Liver (tissue), 8 donors: ENCODE measurements at regions not wholly inside any gene's neighbourhood (a gene's known extent, or its start where the extent isn't known, plus 50 kb on each side); places are given as distances from the start of the nearest gene placed in this dataset.

Experiments
- DNase-seq: peaks from one replicate; pipeline ENCODE4 v3.0.0-alpha.2; 2017; ENCODE audit warnings: low spot score
- H3K27ac ChIP-seq, 2 donors: one replicate each; pipeline ENCODE4 v1.7.0; 2013; ENCODE audit warnings: inconsistent platforms in 2 of 2, low read length in 2 of 2, control low read depth in 1 of 2, low read depth in 1 of 2, mild to moderate bottlenecking in 1 of 2
- H3K27me3 ChIP-seq, 4 donors: one replicate each; pipeline versions ENCODE4 v1.6.1 to v1.7.0; 2013; ENCODE audit warnings: low read length in 3 of 4, inconsistent platforms in 1 of 4, mild to moderate bottlenecking in 1 of 4, moderate library complexity in 1 of 4; ENCODE audit not compliant: control insufficient read depth in 4 of 4, insufficient read depth in 4 of 4
- H3K36me3 ChIP-seq, 4 donors: one replicate each; pipeline versions ENCODE4 v1.6.1 to v1.7.0; 2013; ENCODE audit warnings: low read length in 3 of 4, mild to moderate bottlenecking in 3 of 4, low read depth in 1 of 4, moderate library complexity in 1 of 4; ENCODE audit not compliant: control insufficient read depth in 4 of 4, insufficient read depth in 3 of 4
- H3K4me1 ChIP-seq, 4 donors: one replicate each; pipeline versions ENCODE4 v1.6.1 to v1.7.0; 2013; ENCODE audit warnings: low read length in 3 of 4, mild to moderate bottlenecking in 3 of 4, moderate library complexity in 1 of 4; ENCODE audit not compliant: control insufficient read depth in 4 of 4, insufficient read depth in 4 of 4
- H3K4me3 ChIP-seq, 3 donors: one replicate each; pipeline versions ENCODE4 v1.6.1 to v1.7.0; 2013; ENCODE audit warnings: low read length in 3 of 3, control low read depth in 1 of 3, low read depth in 1 of 3, mild to moderate bottlenecking in 1 of 3
- H3K9ac ChIP-seq, 2 donors: one replicate each; pipeline ENCODE4 v1.7.0; 2013; ENCODE audit warnings: low read length in 2 of 2, mild to moderate bottlenecking in 2 of 2, moderate library complexity in 2 of 2, control low read depth in 1 of 2, low read depth in 1 of 2
- H3K9me3 ChIP-seq, 4 donors: one replicate each; pipeline versions ENCODE4 v1.6.1 to v1.7.0; 2013; ENCODE audit warnings: low read length in 3 of 4; ENCODE audit not compliant: control insufficient read depth in 4 of 4
- CTCF ChIP-seq: fragments of 150-350 bp; IDR thresholded peaks from 2 replicates; pipeline ENCODE4 v1.5.1; 2017; ENCODE audit warnings: improper control_type of control experiment, low read depth, low read length; ENCODE audit not compliant: missing input control
- EGR1 ChIP-seq, 2 donors: IDR thresholded peaks; 2 replicates each; pipeline ENCODE4 v1.6.1; 2016 to 2018; ENCODE audit warnings: antibody characterized with exemption in 2 of 2, low read depth in 2 of 2
- FOXA1 ChIP-seq: IDR thresholded peaks from 2 replicates; pipeline ENCODE4 v1.6.1; 2016; ENCODE audit warnings: antibody characterized with exemption
- FOXA2 ChIP-seq: IDR thresholded peaks from 2 replicates; pipeline ENCODE4 v1.6.1; 2016; ENCODE audit warnings: antibody characterized with exemption
- GABPA ChIP-seq, 2 donors: IDR thresholded peaks in 1 of 2; conservative IDR thresholded peaks in 1 of 2; 2 replicates each; pipeline ENCODE4 v1.6.1; 2016; ENCODE audit warnings: antibody characterized with exemption in 2 of 2, mild to moderate bottlenecking in 1 of 2, moderate library complexity in 1 of 2
- HNF4A ChIP-seq, 2 donors: conservative IDR thresholded peaks; 2 replicates each; pipeline ENCODE4 v1.6.1; 2016; ENCODE audit warnings: antibody characterized with exemption in 2 of 2, mild to moderate bottlenecking in 2 of 2
- HNF4G ChIP-seq: IDR thresholded peaks from 2 replicates; pipeline ENCODE4 v1.6.1; 2016; ENCODE audit warnings: antibody characterized with exemption
- JUND ChIP-seq, 2 donors: IDR thresholded peaks; 2 replicates each; pipeline ENCODE4 v1.6.1; 2016; ENCODE audit warnings: antibody characterized with exemption in 2 of 2
- NR2F2 ChIP-seq: IDR thresholded peaks from 2 replicates; pipeline ENCODE4 v1.6.1; 2016; ENCODE audit warnings: antibody characterized with exemption
- RAD21 ChIP-seq, 2 donors: IDR thresholded peaks; 2 replicates each; pipeline ENCODE4 v1.6.1; 2016; ENCODE audit warnings: antibody characterized with exemption in 2 of 2, mild to moderate bottlenecking in 2 of 2
- RXRA ChIP-seq, 2 donors: IDR thresholded peaks; 2 replicates each; pipeline ENCODE4 v1.6.1; 2017 to 2018; ENCODE audit warnings: antibody characterized with exemption in 2 of 2, mild to moderate bottlenecking in 1 of 2
- SP1 ChIP-seq: IDR thresholded peaks from 2 replicates; pipeline ENCODE4 v1.6.1; 2018; ENCODE audit warnings: antibody characterized with exemption, mild to moderate bottlenecking
- TAF1 ChIP-seq: conservative IDR thresholded peaks from 2 replicates; pipeline ENCODE4 v1.6.1; 2016; ENCODE audit warnings: antibody characterized with exemption, mild to moderate bottlenecking
- WGBS: extraction: QIAGEN DNeasy Blood & Tissue Kit; methylation state at CpG from one replicate; pipeline ENCODE4 v1.1.7; 2013; 5-methylcytosine and 5-hydroxymethylcytosine counted together
- TF ChIP-seq, protein P1 (sequence below): IDR thresholded peaks from 2 replicates; pipeline ENCODE4 v1.6.1; 2016; ENCODE audit warnings: antibody characterized with exemption, mild to moderate bottlenecking
- TF ChIP-seq, protein P2 (sequence below): IDR thresholded peaks from 2 replicates; pipeline ENCODE4 v1.6.1; 2016; ENCODE audit warnings: antibody characterized with exemption
- donor health status: healthy.
- donor health status: healthy.
- donor health status: healthy.
- donor health status: healthy.
- donor health status: healthy.

GRCh38 chr9:23926368-23926767 is 100.3 kb upstream of the ELAVL2 start:
- no peak overlapping the region for H3K4me3 ChIP-seq
- H3K27me3 ChIP-seq: no peaks in the 10 kb centered on the region
- H3K36me3 ChIP-seq: no peaks in the 10 kb centered on the region
- no peak overlapping the region for H3K9ac ChIP-seq
- DNase-seq: no peak
- H3K4me1 ChIP-seq: no peaks in the 10 kb centered on the region
- H3K9me3 ChIP-seq: peaks cover 0 to 1% (median 0%) of the 10 kb centered on the region in 4 donors
- TF ChIP-seq RXRA (IDR thresholded peaks at IDR 0.05): no peak
- no peak for TF ChIP-seq NR2F2
- TF ChIP-seq TAF1: no peak
- no peak for TF ChIP-seq SP1
- no peak for TF ChIP-seq FOXA1
- no peak for TF ChIP-seq HNF4G
- TF ChIP-seq RAD21 (IDR thresholded peaks at IDR 0.05): no peak
- TF ChIP-seq HNF4A (conservative IDR thresholded peaks at IDR 0.05): no peak
- no peak for TF ChIP-seq FOXA2
- TF ChIP-seq, protein P1, sequence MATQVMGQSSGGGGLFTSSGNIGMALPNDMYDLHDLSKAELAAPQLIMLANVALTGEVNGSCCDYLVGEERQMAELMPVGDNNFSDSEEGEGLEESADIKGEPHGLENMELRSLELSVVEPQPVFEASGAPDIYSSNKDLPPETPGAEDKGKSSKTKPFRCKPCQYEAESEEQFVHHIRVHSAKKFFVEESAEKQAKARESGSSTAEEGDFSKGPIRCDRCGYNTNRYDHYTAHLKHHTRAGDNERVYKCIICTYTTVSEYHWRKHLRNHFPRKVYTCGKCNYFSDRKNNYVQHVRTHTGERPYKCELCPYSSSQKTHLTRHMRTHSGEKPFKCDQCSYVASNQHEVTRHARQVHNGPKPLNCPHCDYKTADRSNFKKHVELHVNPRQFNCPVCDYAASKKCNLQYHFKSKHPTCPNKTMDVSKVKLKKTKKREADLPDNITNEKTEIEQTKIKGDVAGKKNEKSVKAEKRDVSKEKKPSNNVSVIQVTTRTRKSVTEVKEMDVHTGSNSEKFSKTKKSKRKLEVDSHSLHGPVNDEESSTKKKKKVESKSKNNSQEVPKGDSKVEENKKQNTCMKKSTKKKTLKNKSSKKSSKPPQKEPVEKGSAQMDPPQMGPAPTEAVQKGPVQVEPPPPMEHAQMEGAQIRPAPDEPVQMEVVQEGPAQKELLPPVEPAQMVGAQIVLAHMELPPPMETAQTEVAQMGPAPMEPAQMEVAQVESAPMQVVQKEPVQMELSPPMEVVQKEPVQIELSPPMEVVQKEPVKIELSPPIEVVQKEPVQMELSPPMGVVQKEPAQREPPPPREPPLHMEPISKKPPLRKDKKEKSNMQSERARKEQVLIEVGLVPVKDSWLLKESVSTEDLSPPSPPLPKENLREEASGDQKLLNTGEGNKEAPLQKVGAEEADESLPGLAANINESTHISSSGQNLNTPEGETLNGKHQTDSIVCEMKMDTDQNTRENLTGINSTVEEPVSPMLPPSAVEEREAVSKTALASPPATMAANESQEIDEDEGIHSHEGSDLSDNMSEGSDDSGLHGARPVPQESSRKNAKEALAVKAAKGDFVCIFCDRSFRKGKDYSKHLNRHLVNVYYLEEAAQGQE: no peak
- TF ChIP-seq EGR1 (IDR thresholded peaks at IDR 0.05; ENCODE audit: low read depth in 2 of 2): no peak
- TF ChIP-seq, protein P2, sequence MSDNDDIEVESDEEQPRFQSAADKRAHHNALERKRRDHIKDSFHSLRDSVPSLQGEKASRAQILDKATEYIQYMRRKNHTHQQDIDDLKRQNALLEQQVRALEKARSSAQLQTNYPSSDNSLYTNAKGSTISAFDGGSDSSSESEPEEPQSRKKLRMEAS: no peak
- TF ChIP-seq CTCF: no peak
- TF ChIP-seq GABPA (IDR thresholded peaks at IDR 0.05 in 1 of 2, conservative IDR thresholded peaks at IDR 0.05 in 1 of 2): no peak
- H3K27ac ChIP-seq: no peak overlapping the region

DNA sequence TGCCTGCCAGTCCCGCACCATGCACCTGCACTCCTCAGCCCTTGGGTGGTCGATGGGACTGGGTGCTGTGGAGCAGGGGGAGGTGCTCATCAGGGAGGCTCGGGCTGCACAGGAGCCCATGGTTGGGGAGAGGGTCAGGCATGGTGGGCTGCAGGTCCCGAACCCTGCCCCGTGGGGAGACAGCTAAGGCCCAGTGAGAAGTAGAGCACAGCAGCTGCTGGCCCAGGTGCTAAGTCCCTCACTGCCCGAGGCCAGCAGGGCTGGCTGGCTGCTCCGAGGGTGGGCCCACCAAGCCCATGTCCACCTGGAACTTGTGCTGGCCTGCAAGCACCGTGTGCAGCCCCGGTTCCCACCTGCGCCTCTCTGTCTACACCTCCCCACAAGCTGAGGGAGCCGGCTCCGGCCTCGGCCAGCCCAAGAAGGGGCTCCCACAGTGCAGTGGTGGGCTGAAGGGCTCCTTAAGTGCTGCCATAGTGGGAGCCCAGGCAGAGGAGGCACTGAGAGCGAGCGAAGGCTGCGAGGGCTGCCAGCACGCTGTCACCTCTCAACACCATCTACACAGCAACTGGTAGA is 88.5 kb upstream of the ELAVL2 start:
- Histone ChIP-seq H3K27ac (no peak overlapping the region), H3K4me1 (no peaks in the 10 kb centered on the region), H3K36me3 (no peaks in the 10 kb centered on the region), H3K9me3 (no peaks in the 10 kb centered on the region), H3K27me3 (no peaks in the 10 kb centered on the region), H3K9ac (no peak overlapping the region), H3K4me3 (no peak overlapping the region)
- TF ChIP-seq JUND (IDR thresholded peaks at IDR 0.05) (no peak), FOXA2 (no peak), CTCF (no peak), EGR1 (IDR thresholded peaks at IDR 0.05; ENCODE audit: low read depth in 2 of 2) (no peak), GABPA (IDR thresholded peaks at IDR 0.05 in 1 of 2, conservative IDR thresholded peaks at IDR 0.05 in 1 of 2) (no peak)
- TF ChIP-seq, protein P1: no peak
- no peak for DNase-seq
- WGBS: 86% methylated on average over 17 of the region's 17 CpGs
